ENCODE measurements at regions not wholly inside any gene's neighbourhood (a gene's known extent, or its start where the extent isn't known, plus 50 kb on each side); places are given as distances from the start of the nearest gene placed in this dataset.

DNA sequence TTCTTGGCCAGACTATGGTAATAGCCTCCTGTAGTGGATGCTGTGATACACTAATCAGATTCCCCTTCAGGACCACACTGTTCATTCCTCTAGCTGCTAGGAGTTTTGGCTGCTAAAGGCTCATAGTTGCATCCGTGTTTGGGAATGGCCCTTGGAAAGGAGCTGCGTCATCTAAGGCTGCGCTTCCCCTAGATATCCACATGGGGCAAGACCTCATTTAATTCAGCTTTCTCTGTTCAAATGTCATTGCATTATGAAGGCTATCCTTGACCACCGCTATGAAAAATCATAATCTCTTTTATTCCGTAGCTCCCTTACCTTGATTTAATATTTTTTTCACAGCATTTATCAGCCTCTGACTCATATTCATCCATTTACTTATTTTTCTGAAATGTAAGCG, 258.3 kb upstream of the NR4A3 start:
- Histone ChIP-seq H3K4me1 (ENCODE audit: insufficient read depth, low read length) (no peaks in the 10 kb centered on the region), H3K27ac (ENCODE audit: extremely low read length, insufficient read depth, low read length) (no peak overlapping the region), H2AFZ (ENCODE audit: low read length) (no peak overlapping the region), H3K9ac (ENCODE audit: insufficient read depth, low read depth, low read length) (no peak overlapping the region), H3K4me2 (ENCODE audit: low read depth, low read length) (no peak overlapping the region), H4K20me1 (ENCODE audit: insufficient read depth, low read length) (no peaks in the 10 kb centered on the region), H3K9me3 (ENCODE audit: low read length) (no peaks in the 10 kb centered on the region), H3K4me3 (replicated peaks in 1 of 3; ENCODE audit: insufficient read depth in 1 of 3, low read depth in 2 of 3, low read length in 3 of 3) (no peak overlapping the region), H3K36me3 (replicated peaks in 1 of 2; ENCODE audit: control insufficient read depth in 1 of 2, insufficient read depth in 2 of 2, low read length in 2 of 2) (no peaks in the 10 kb centered on the region), H3K79me2 (ENCODE audit: insufficient read depth, low read length) (no peaks in the 10 kb centered on the region), H3K27me3 (ENCODE audit: control insufficient read depth in 1 of 2, insufficient read depth in 2 of 2, low read length in 2 of 2) (no peaks in the 10 kb centered on the region)
- ATAC-seq = peak; percentile 71
- FAIRE-seq = no peak
- TF ChIP-seq NFE2 (CRISPR knock-in tag; IDR thresholded peaks at IDR 0.05) (peak; percentile 16; the same call in 1 of the 2 replicates), HDAC1 (CRISPR knock-in tag; IDR thresholded peaks at IDR 0.05) (no peak)
- BruUV-seq (replicated peaks) = no TSS peak
- intact Hi-C loops (cut with micrococcal nuclease; ENCODE audit: unreplicated experiment) = no loop called here
- WGBS (ENCODE audit: low lambda C conversion rate) = 22% methylated on average over 6 of the region's 6 CpGs
- CTCF ChIA-PET (ENCODE audit: low intra/inter-chr PET ratio, low total read pairs) = no interaction called here
- DNase-seq (ENCODE audit: low spot score) = peak; percentile 2
- in situ Hi-C loops (cut with HindIII; ENCODE audit: extremely low pct_ligation_motif_present, low pct_unique_long_range_greater_than_20kb) = no loop called here
- POLR2A ChIA-PET = no interaction called here

GRCh38 chr9:99565203-99565602, 256.5 kb upstream of the NR4A3 start:
- no peak overlapping the region for H2AFZ ChIP-seq (ENCODE audit: low read length)
- no peaks in the 10 kb centered on the region for H3K9me3 ChIP-seq (ENCODE audit: low read length)
- H3K9ac ChIP-seq (ENCODE audit: insufficient read depth, low read depth, low read length) = no peak overlapping the region
- no peak overlapping the region for H3K4me2 ChIP-seq (ENCODE audit: low read depth, low read length)
- no peaks in the 10 kb centered on the region for H3K36me3 ChIP-seq (replicated peaks in 1 of 2; ENCODE audit: control insufficient read depth in 1 of 2, insufficient read depth in 2 of 2, low read length in 2 of 2)
- no peak overlapping the region for H3K4me3 ChIP-seq (replicated peaks in 1 of 3; ENCODE audit: insufficient read depth in 1 of 3, low read depth in 2 of 3, low read length in 3 of 3)
- intact Hi-C loops (cut with micrococcal nuclease; ENCODE audit: unreplicated experiment) = no loop called here
- WGBS (ENCODE audit: low lambda C conversion rate) = 11% methylated on average over 8 of the region's 8 CpGs
- DNase-seq (ENCODE audit: low spot score) = no peak
- no peak for ATAC-seq
- no TSS peak for BruUV-seq (replicated peaks)
- no peaks in the 10 kb centered on the region for H3K79me2 ChIP-seq (ENCODE audit: insufficient read depth, low read length)
- H3K27ac ChIP-seq (ENCODE audit: extremely low read length, insufficient read depth, low read length) = no peak overlapping the region
- no peak for FAIRE-seq
- H4K20me1 ChIP-seq (ENCODE audit: insufficient read depth, low read length) = no peaks in the 10 kb centered on the region
- CTCF ChIA-PET (ENCODE audit: low intra/inter-chr PET ratio, low total read pairs) = no interaction called here
- H3K27me3 ChIP-seq (ENCODE audit: control insufficient read depth in 1 of 2, insufficient read depth in 2 of 2, low read length in 2 of 2) = no peaks in the 10 kb centered on the region
- in situ Hi-C loops (cut with HindIII; ENCODE audit: extremely low pct_ligation_motif_present, low pct_unique_long_range_greater_than_20kb) = no loop called here
- POLR2A ChIA-PET = no interaction called here
- no peaks in the 10 kb centered on the region for H3K4me1 ChIP-seq (ENCODE audit: insufficient read depth, low read length)
- no peak for TF ChIP-seq SIX1 (CRISPR knock-in tag; IDR thresholded peaks at IDR 0.05; ENCODE audit: borderline replicate concordance)
- TF ChIP-seq, protein P1, sequence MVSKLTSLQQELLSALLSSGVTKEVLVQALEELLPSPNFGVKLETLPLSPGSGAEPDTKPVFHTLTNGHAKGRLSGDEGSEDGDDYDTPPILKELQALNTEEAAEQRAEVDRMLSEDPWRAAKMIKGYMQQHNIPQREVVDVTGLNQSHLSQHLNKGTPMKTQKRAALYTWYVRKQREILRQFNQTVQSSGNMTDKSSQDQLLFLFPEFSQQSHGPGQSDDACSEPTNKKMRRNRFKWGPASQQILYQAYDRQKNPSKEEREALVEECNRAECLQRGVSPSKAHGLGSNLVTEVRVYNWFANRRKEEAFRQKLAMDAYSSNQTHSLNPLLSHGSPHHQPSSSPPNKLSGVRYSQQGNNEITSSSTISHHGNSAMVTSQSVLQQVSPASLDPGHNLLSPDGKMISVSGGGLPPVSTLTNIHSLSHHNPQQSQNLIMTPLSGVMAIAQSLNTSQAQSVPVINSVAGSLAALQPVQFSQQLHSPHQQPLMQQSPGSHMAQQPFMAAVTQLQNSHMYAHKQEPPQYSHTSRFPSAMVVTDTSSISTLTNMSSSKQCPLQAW (CRISPR knock-in tag; IDR thresholded peaks at IDR 0.05) = no peak
- no peak for TF ChIP-seq XBP1 (CRISPR knock-in tag; IDR thresholded peaks at IDR 0.05)
- no peak for TF ChIP-seq NR0B2 (CRISPR knock-in tag; IDR thresholded peaks at IDR 0.05)
- no peak for TF ChIP-seq ISX (CRISPR knock-in tag; conservative IDR thresholded peaks at IDR 0.05)
- no peak for TF ChIP-seq HNRNPUL1 (IDR thresholded peaks at IDR 0.05; ENCODE audit: low read depth, low read length)
- TF ChIP-seq GTF3A (CRISPR knock-in tag; conservative IDR thresholded peaks at IDR 0.05) = no peak
- TF ChIP-seq MTA1 (CRISPR knock-in tag; IDR thresholded peaks at IDR 0.05; ENCODE audit: borderline replicate concordance) = no peak
- TF ChIP-seq ZBTB7A (CRISPR knock-in tag; IDR thresholded peaks at IDR 0.05) = no peak
- no peak for TF ChIP-seq FOSL1 (CRISPR knock-in tag; IDR thresholded peaks at IDR 0.05; ENCODE audit: borderline replicate concordance)
- no peak for TF ChIP-seq FOXO1 (CRISPR knock-in tag; IDR thresholded peaks at IDR 0.05)
- no peak for TF ChIP-seq ATF7-NPFF (CRISPR knock-in tag; IDR thresholded peaks at IDR 0.05; ENCODE audit: low read depth)
- no peak for TF ChIP-seq ZNF383 (CRISPR knock-in tag; IDR thresholded peaks at IDR 0.05; ENCODE audit: borderline replicate concordance)
- TF ChIP-seq NFKBIZ (CRISPR knock-in tag; IDR thresholded peaks at IDR 0.05) = no peak
- TF ChIP-seq NFATC3 (CRISPR knock-in tag; IDR thresholded peaks at IDR 0.05) = no peak
